ENCODE measurements at regions not wholly inside any gene's neighbourhood (a gene's known extent, or its start where the extent isn't known, plus 50 kb on each side); places are given as distances from the start of the nearest gene placed in this dataset.

DNA sequence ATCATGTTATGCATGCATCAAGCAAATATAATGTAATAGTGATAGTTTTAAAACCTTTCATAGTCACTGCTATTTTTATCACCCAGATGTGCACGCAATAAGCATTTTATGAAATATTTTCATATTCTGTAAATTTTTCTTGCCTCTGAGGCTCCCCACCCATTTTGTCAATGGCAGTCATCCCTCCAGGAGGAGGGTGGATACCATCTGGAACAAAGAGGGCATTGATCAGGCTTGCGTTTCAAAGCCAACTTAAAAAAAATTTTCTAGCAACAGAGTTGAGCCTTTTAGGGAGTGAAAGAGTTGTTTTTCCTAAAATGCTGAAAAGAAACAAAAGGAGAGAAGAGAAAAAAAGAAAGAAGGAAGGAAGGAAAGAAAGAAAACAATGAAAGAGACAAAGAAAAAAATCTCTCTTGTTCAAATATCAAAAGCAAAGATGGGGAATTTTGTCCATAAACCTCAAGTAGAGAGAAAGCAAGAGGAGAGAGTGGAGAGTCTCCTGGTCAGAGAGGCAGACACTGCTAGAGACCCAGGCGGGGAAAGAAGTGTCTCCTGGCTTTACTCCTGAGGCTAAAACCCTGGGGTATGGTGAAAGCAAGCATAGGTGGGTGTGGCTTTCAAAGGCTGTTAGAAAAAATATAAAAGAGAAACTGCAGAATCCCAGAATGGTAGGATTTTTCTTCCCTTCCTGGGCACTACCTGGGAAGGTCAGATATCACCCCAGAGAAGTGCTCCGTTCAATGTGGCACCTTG lies 63.6 kb upstream of the KLF12 start:
- Histone ChIP-seq H3K79me2 (ENCODE audit: control insufficient read depth, insufficient read depth, low read length) (no peaks in the 10 kb centered on the region), H3K9ac (ENCODE audit: control insufficient read depth, insufficient read depth, low read length) (no peak overlapping the region), H2AFZ (ENCODE audit: control insufficient read depth, low read depth, low read length) (no peak overlapping the region), H3K4me1 (ENCODE audit: control insufficient read depth, insufficient read depth, low read length) (no peaks in the 10 kb centered on the region), H3K4me3 (no peak overlapping the region), H3K4me2 (ENCODE audit: control insufficient read depth, insufficient read depth) (no peak overlapping the region), H3K9me3 (replicated peaks; ENCODE audit: control insufficient read depth, insufficient read depth, low read length) (no peaks in the 10 kb centered on the region), H4K20me1 (ENCODE audit: control insufficient read depth, insufficient read depth) (no peaks in the 10 kb centered on the region), H3K27ac (ENCODE audit: control insufficient read depth, insufficient read depth) (no peak overlapping the region), H3K27me3 (replicated peaks in 1 of 2; ENCODE audit: control insufficient read depth in 2 of 2, insufficient read depth in 2 of 2, low read length in 1 of 2) (no peaks in the 10 kb centered on the region), H3K36me3 (ENCODE audit: control insufficient read depth in 2 of 2, insufficient read depth in 2 of 2, low read length in 1 of 2) (no peaks in the 10 kb centered on the region)
- 61% methylated on average over 4 of the region's 4 CpGs for WGBS (ENCODE audit: insufficient coverage, insufficient replicate concordance, low lambda C conversion rate, missing lambda C conversion rate)
- intact Hi-C loops (cut with micrococcal nuclease; ENCODE audit: unreplicated experiment) (no loop called here), in situ Hi-C loops (cut with MboI) (no loop called here)
- RAD21 ChIA-PET (ENCODE audit: unreplicated experiment), result no interaction called here
- POLR2A ChIA-PET, result no interaction called here
- no TSS peak for BruUV-seq (replicated peaks)
- CTCF ChIA-PET, result no interaction called here
- FAIRE-seq (no peak), DNase-seq (ENCODE audit: low read depth, low spot score) (no peak), ATAC-seq (no peak)
- SMC1A ChIA-PET (ENCODE audit: uncharacterized antibody, unreplicated experiment), result no interaction called here
- TF ChIP-seq PAX5 (IDR thresholded peaks at IDR 0.05; ENCODE audit: borderline replicate concordance, low read depth, low read length) (no peak), ZBTB33 (IDR thresholded peaks at IDR 0.05) (no peak), SIN3A (IDR thresholded peaks at IDR 0.05; ENCODE audit: low read depth, low read length) (no peak), DPF2 (IDR thresholded peaks at IDR 0.05) (no peak)

GRCh38 chr13:74194846-74195245 lies 60.6 kb upstream of the KLF12 start:
- Histone ChIP-seq H3K79me2 (ENCODE audit: control insufficient read depth, insufficient read depth, low read length) (no peaks in the 10 kb centered on the region), H3K27me3 (replicated peaks in 1 of 2; ENCODE audit: control insufficient read depth in 2 of 2, insufficient read depth in 2 of 2, low read length in 1 of 2) (no peaks in the 10 kb centered on the region), H3K36me3 (ENCODE audit: control insufficient read depth in 2 of 2, insufficient read depth in 2 of 2, low read length in 1 of 2) (no peaks in the 10 kb centered on the region), H4K20me1 (ENCODE audit: control insufficient read depth, insufficient read depth) (no peaks in the 10 kb centered on the region), H3K4me1 (ENCODE audit: control insufficient read depth, insufficient read depth, low read length) (no peaks in the 10 kb centered on the region), H3K9me3 (replicated peaks; ENCODE audit: control insufficient read depth, insufficient read depth, low read length) (no peaks in the 10 kb centered on the region), H3K27ac (ENCODE audit: control insufficient read depth, insufficient read depth) (no peak overlapping the region), H3K9ac (ENCODE audit: control insufficient read depth, insufficient read depth, low read length) (no peak overlapping the region), H2AFZ (ENCODE audit: control insufficient read depth, low read depth, low read length) (no peak overlapping the region), H3K4me3 (no peak overlapping the region), H3K4me2 (ENCODE audit: control insufficient read depth, insufficient read depth) (no peak overlapping the region)
- intact Hi-C loops (cut with micrococcal nuclease; ENCODE audit: unreplicated experiment) (no loop called here), in situ Hi-C loops (cut with MboI) (no loop called here)
- no peak for FAIRE-seq
- DNase-seq (ENCODE audit: low read depth, low spot score), result no peak
- 92% methylated on average over 2 of the region's 2 CpGs for WGBS (ENCODE audit: insufficient coverage, insufficient replicate concordance, low lambda C conversion rate, missing lambda C conversion rate)
- RAD21 ChIA-PET (ENCODE audit: unreplicated experiment), result no interaction called here
- CTCF ChIA-PET, result no interaction called here
- no peak for ATAC-seq
- POLR2A ChIA-PET, result no interaction called here
- SMC1A ChIA-PET (ENCODE audit: uncharacterized antibody, unreplicated experiment), result no interaction called here
- BruUV-seq (replicated peaks), result no TSS peak
- TF ChIP-seq STAT1 (conservative IDR thresholded peaks at IDR 0.05), result no peak
- TF ChIP-seq POLR2A (IDR thresholded peaks at IDR 0.05; ENCODE audit: low read depth, low read length), result no peak
- TF ChIP-seq KDM1A (IDR thresholded peaks at IDR 0.05; ENCODE audit: borderline replicate concordance), result no peak
- TF ChIP-seq CHD1 (IDR thresholded peaks at IDR 0.05; ENCODE audit: low read depth, low read length), result no peak
- TF ChIP-seq IRF3 (IDR thresholded peaks at IDR 0.05), result no peak
- TF ChIP-seq NFXL1 (IDR thresholded peaks at IDR 0.05; ENCODE audit: borderline replicate concordance), result no peak
- TF ChIP-seq ESRRA (IDR thresholded peaks at IDR 0.05; ENCODE audit: low read length), result no peak
- TF ChIP-seq, protein P1, sequence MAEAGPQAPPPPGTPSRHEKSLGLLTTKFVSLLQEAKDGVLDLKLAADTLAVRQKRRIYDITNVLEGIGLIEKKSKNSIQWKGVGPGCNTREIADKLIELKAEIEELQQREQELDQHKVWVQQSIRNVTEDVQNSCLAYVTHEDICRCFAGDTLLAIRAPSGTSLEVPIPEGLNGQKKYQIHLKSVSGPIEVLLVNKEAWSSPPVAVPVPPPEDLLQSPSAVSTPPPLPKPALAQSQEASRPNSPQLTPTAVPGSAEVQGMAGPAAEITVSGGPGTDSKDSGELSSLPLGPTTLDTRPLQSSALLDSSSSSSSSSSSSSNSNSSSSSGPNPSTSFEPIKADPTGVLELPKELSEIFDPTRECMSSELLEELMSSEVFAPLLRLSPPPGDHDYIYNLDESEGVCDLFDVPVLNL (IDR thresholded peaks at IDR 0.05; ENCODE audit: low read depth, low read length), result no peak
